SK-N-SH treated with all-trans-retinoic acid at 6 μM for 48 hours (cell line): ENCODE measurements at regions not wholly inside any gene's neighbourhood (a gene's known extent, or its start where the extent isn't known, plus 50 kb on each side); places are given as distances from the start of the nearest gene placed in this dataset.

Source experiments
- ARNTL ChIP-seq: fragments of 450-650 bp; formaldehyde crosslinking; IDR thresholded peaks from 2 replicates; pipeline ENCODE4 v1.5.0; 2020; ENCODE audit warnings: low read depth, mild to moderate bottlenecking, moderate library complexity, borderline replicate concordance
- BACH2 ChIP-seq: fragments of 250-450 bp; sonication (Bioruptor Pico); IDR thresholded peaks from 2 replicates; pipeline ENCODE4 v1.9.0; 2021; ENCODE audit warnings: mild to moderate bottlenecking, borderline replicate concordance
- CSDC2 ChIP-seq: fragments of 250-450 bp; sonication (Bioruptor Pico); IDR thresholded peaks from 2 replicates; pipeline ENCODE4 v1.5.0; 2020; ENCODE audit warnings: mild to moderate bottlenecking, moderate library complexity
- OSR1 ChIP-seq: fragments of 250-450 bp; sonication (Bioruptor Pico); IDR thresholded peaks from 2 replicates; pipeline ENCODE4 v1.8.0; 2022; ENCODE audit warnings: moderate library complexity, mild to moderate bottlenecking, inconsistent platforms
- PPARA ChIP-seq: fragments of 250-450 bp; sonication (Bioruptor Pico); IDR thresholded peaks from 2 replicates; pipeline ENCODE4 v1.5.0; 2020; ENCODE audit warnings: mild to moderate bottlenecking, borderline replicate concordance
- RARB ChIP-seq: fragments of 250-450 bp; sonication (Bioruptor Pico); IDR thresholded peaks from 2 replicates; pipeline ENCODE4 v1.8.0; 2021; ENCODE audit warnings: mild to moderate bottlenecking, moderate library complexity
- ZFP3 ChIP-seq: fragments of 250-450 bp; sonication (Bioruptor Pico); IDR thresholded peaks from 2 replicates; pipeline ENCODE4 v1.5.0; 2020; ENCODE audit warnings: mild to moderate bottlenecking, moderate library complexity
- ZFP30 ChIP-seq: fragments of 450-650 bp; formaldehyde crosslinking; IDR thresholded peaks from 2 replicates; pipeline ENCODE4 v1.5.0; 2022; ENCODE audit warnings: mild to moderate bottlenecking, moderate library complexity

GRCh38 chr3:128559486-128560225 is 66.7 kb upstream of the GATA2 start:
- no peak for TF ChIP-seq RARB (CRISPR knock-in tag)
- no peak for TF ChIP-seq ZFP30 (CRISPR knock-in tag)
- no peak for TF ChIP-seq ZFP3 (CRISPR knock-in tag)
- TF ChIP-seq PPARA (CRISPR knock-in tag): no peak
- no peak for TF ChIP-seq OSR1
- no peak for TF ChIP-seq BACH2 (CRISPR knock-in tag)
- TF ChIP-seq ARNTL: no peak
- no peak for TF ChIP-seq CSDC2 (CRISPR knock-in tag)
